Endodermal cell (in vitro differentiated cells): ENCODE measurements at regions not wholly inside any gene's neighbourhood (a gene's known extent, or its start where the extent isn't known, plus 50 kb on each side); places are given as distances from the start of the nearest gene placed in this dataset.
A peak's percentile ranks its signal among the peaks of the same experiment; 100 is the strongest.

Experiments used
- DNase-seq: peaks from one replicate; pipeline ENCODE4 v3.0.0-alpha.2; 2017
- H3K27ac ChIP-seq: 2 replicates; pipeline ENCODE4 v1.5.1; 2013; ENCODE audit warnings: mild to moderate bottlenecking, low read depth, low read length, moderate library complexity
- H3K27me3 ChIP-seq: 2 replicates; pipeline ENCODE4 v1.6.1; 2013; ENCODE audit warnings: mild to moderate bottlenecking, low read length, moderate library complexity; ENCODE audit not compliant: insufficient read depth, control insufficient read depth, poor library complexity, severe bottlenecking
- H3K36me3 ChIP-seq: 2 replicates; pipeline ENCODE4 v1.7.0; 2013; ENCODE audit warnings: mild to moderate bottlenecking, low read length, moderate library complexity; ENCODE audit not compliant: control insufficient read depth, insufficient read depth
- H3K4me1 ChIP-seq: one replicate; pipeline ENCODE4 v1.7.0; 2013; ENCODE audit warnings: low read length; ENCODE audit not compliant: control insufficient read depth, insufficient read depth
- H3K4me3 ChIP-seq: 2 replicates; pipeline ENCODE4 v1.5.1; 2013; ENCODE audit warnings: mild to moderate bottlenecking, low read length, moderate library complexity
- H3K9ac ChIP-seq: 2 replicates; pipeline ENCODE4 v1.6.1; 2013; ENCODE audit warnings: mild to moderate bottlenecking, low read length, moderate library complexity; ENCODE audit not compliant: poor library complexity, severe bottlenecking; ENCODE audit errors: extremely low read depth
- H3K9me3 ChIP-seq: 2 replicates; pipeline ENCODE4 v1.6.1; 2013; ENCODE audit warnings: mild to moderate bottlenecking, low read length, moderate library complexity; ENCODE audit not compliant: control insufficient read depth
- H3K27ac Mint-ChIP-seq: 2 replicates; pipeline ENCODE4 v1.8.0; 2020; ENCODE audit warnings: mixed read lengths
- H3K27me3 Mint-ChIP-seq: 2 replicates; pipeline ENCODE4 v1.8.0; 2021; ENCODE audit warnings: mild to moderate bottlenecking, mixed read lengths; ENCODE audit not compliant: insufficient read depth
- H3K36me3 Mint-ChIP-seq: 2 replicates; pipeline ENCODE4 v1.8.0; 2020; ENCODE audit warnings: low read depth, mixed read lengths
- H3K4me1 Mint-ChIP-seq: 2 replicates; pipeline ENCODE4 v1.8.0; 2020; ENCODE audit warnings: mixed read lengths
- H3K4me3 Mint-ChIP-seq: 2 replicates; pipeline ENCODE4 v1.8.0; 2020; ENCODE audit warnings: mild to moderate bottlenecking, moderate library complexity, mixed read lengths
- H3K9me3 Mint-ChIP-seq: 2 replicates; pipeline ENCODE4 v1.8.0; 2020; ENCODE audit warnings: mild to moderate bottlenecking, mixed read lengths
- WGBS, 2 experiments: methylation state at CpG; one replicate each; pipeline versions ENCODE4 v1.1.5 to v1.1.7; 2013; ENCODE audit warnings: missing lambda C conversion rate in 2 of 2, mixed read lengths in 1 of 2; ENCODE audit not compliant: insufficient coverage in 1 of 2, insufficient read length in 1 of 2; 5-methylcytosine and 5-hydroxymethylcytosine counted together
- TF ChIP-seq, protein P1 (sequence below): fragments of 200-600 bp; sonication (generic); conservative IDR thresholded peaks from 2 replicates; pipeline ENCODE4 v1.5.0; 2021; ENCODE audit warnings: antibody characterized with exemption, mild to moderate bottlenecking

DNA sequence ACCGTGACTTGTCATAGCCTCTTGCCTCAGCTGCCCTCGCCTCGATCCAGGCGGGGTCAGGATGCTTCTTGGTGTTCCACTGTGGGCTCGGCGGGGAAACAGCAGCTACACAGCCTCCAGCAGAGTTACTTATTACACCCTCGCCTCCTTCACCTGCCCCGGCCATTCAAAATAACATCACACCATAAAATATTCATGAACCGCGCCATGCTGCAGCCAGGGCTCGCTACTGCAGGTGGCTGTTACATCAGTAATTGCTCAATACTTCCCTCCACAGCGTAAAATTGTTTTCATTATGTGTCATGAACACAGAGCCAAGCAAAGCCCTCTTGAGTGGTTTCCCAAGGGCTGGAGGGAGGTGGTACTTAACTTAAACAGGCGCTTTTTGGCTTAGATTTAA, 241.5 kb upstream of the SP8 start:
- Mint-ChIP-seq H3K27ac (no peak overlapping the region), H3K9me3 (no peaks in the 10 kb centered on the region), H3K36me3 (no peaks in the 10 kb centered on the region), H3K4me3 (no peak overlapping the region), H3K27me3 (peaks cover 5% of the 10 kb centered on the region), H3K4me1 (peaks cover 25% of the 10 kb centered on the region)
- H3K27me3 ChIP-seq = no peaks in the 10 kb centered on the region
- H3K9ac ChIP-seq = no peak overlapping the region
- H3K27ac ChIP-seq = peak overlapping the region; percentile 66
- no peaks in the 10 kb centered on the region for H3K36me3 ChIP-seq
- H3K4me1 ChIP-seq = peaks cover 4% of the 10 kb centered on the region
- 60 to 64% methylated on average over 1 to 13 of the region's 13 CpGs for WGBS, 2 experiments
- H3K4me3 ChIP-seq = no peak overlapping the region
- peak; percentile 49 for DNase-seq
- TF ChIP-seq, protein P1, sequence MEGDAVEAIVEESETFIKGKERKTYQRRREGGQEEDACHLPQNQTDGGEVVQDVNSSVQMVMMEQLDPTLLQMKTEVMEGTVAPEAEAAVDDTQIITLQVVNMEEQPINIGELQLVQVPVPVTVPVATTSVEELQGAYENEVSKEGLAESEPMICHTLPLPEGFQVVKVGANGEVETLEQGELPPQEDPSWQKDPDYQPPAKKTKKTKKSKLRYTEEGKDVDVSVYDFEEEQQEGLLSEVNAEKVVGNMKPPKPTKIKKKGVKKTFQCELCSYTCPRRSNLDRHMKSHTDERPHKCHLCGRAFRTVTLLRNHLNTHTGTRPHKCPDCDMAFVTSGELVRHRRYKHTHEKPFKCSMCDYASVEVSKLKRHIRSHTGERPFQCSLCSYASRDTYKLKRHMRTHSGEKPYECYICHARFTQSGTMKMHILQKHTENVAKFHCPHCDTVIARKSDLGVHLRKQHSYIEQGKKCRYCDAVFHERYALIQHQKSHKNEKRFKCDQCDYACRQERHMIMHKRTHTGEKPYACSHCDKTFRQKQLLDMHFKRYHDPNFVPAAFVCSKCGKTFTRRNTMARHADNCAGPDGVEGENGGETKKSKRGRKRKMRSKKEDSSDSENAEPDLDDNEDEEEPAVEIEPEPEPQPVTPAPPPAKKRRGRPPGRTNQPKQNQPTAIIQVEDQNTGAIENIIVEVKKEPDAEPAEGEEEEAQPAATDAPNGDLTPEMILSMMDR = no peak
- no peaks in the 10 kb centered on the region for H3K9me3 ChIP-seq

DNA sequence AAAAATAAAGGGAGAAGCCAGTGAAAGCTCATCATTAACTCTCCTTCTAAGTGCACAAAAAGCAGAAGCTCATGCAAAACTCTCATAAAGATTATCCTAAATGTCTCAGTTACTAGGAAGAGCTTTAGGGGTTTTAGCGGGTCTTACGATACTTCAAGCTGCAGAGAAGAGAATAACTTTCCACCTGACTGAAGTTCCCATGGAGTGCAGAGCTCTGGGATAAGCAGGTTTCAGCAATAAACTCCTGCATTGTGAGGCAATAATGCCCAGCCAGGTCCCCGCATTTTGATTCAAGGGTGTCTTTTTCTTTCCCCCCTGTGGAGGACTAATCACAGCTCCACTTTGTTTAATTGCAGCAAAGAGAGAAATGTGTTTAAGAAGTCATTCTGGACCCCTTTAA, 241.9 kb upstream of the SP8 start:
- Mint-ChIP-seq H3K27ac (no peak overlapping the region), H3K9me3 (no peaks in the 10 kb centered on the region), H3K4me1 (peaks cover 25% of the 10 kb centered on the region), H3K4me3 (no peak overlapping the region), H3K36me3 (no peaks in the 10 kb centered on the region), H3K27me3 (peaks cover 5% of the 10 kb centered on the region)
- H3K36me3 ChIP-seq = no peaks in the 10 kb centered on the region
- no peak overlapping the region for H3K4me3 ChIP-seq
- no peak overlapping the region for H3K9ac ChIP-seq
- H3K27me3 ChIP-seq = no peaks in the 10 kb centered on the region
- peak overlapping the region; percentile 66 for H3K27ac ChIP-seq
- no peak for DNase-seq
- WGBS, 2 experiments = 48 to 49% methylated on average over 3 of the region's 3 CpGs
- peaks cover 4% of the 10 kb centered on the region for H3K4me1 ChIP-seq
- TF ChIP-seq, protein P1 = no peak
- no peaks in the 10 kb centered on the region for H3K9me3 ChIP-seq

- no peak overlapping the region for H3K27ac Mint-ChIP-seq
- no peaks in the 10 kb centered on the region for H3K36me3 Mint-ChIP-seq
- Histone ChIP-seq H3K9me3 (no peaks in the 10 kb centered on the region), H3K36me3 (no peaks in the 10 kb centered on the region), H3K9ac (no peak overlapping the region), H3K4me3 (no peak overlapping the region), H3K4me1 (peaks cover 4% of the 10 kb centered on the region), H3K27me3 (no peaks in the 10 kb centered on the region), H3K27ac (peak overlapping the region; percentile 66)
- no peak overlapping the region for H3K4me3 Mint-ChIP-seq
- peaks cover 24% of the 10 kb centered on the region for H3K4me1 Mint-ChIP-seq
- TF ChIP-seq, protein P1 = no peak
- DNase-seq = no peak
- no peaks in the 10 kb centered on the region for H3K9me3 Mint-ChIP-seq
- peaks cover 5% of the 10 kb centered on the region for H3K27me3 Mint-ChIP-seq
- 50 to 60% methylated on average over 5 to 6 of the region's 6 CpGs for WGBS, 2 experiments
These were observed 242.3 kb upstream of the SP8 start for GRCh38 chr7:21029006-21029405.
